CD4-positive, alpha-beta T cell (primary cell): ENCODE measurements at regions not wholly inside any gene's neighbourhood (a gene's known extent, or its start where the extent isn't known, plus 50 kb on each side); places are given as distances from the start of the nearest gene placed in this dataset.
A peak's percentile ranks its signal among the peaks of the same experiment; 100 is the strongest.

Source experiments
- ATAC-seq: fragments of 200-7000 bp; cut with Tn5 transposase; one replicate; pipeline ENCODE4 v1.10.0; 2022; ENCODE audit warnings: mild to moderate bottlenecking; ENCODE audit not compliant: poor library complexity
- CTCF ChIA-PET: fragments of 350-600 bp; sonication (Branson Sonifier 250); formaldehyde crosslinking; loops from one replicate; lab custom pipeline; 2021; ENCODE audit warnings: antibody characterized with exemption, inconsistent platforms; lab: Charles Lee
- POLR2A ChIA-PET: fragments of 350-600 bp; sonication (Branson Sonifier 250); formaldehyde crosslinking; loops from one replicate; lab custom pipeline; 2021; ENCODE audit warnings: antibody characterized with exemption, inconsistent platforms; lab: Charles Lee
- DNase-seq, 14 experiments: peaks; one replicate each; pipeline ENCODE4 v3.0.0-alpha.2; 2013 to 2020; ENCODE audit warnings: mixed read lengths in 2 of 14
- H3K27ac ChIP-seq, 2 donors: one replicate each; pipeline versions ENCODE4 v1.5.1 to v1.7.0; 2013; ENCODE audit warnings: low read length in 2 of 2, low read depth in 1 of 2, mild to moderate bottlenecking in 1 of 2
- H3K27me3 ChIP-seq, 2 experiments: 1 replicate in 1 of 2; 2 replicates in 1 of 2; pipeline versions ENCODE4 v1.6.1 to v1.7.0; 2013; ENCODE audit warnings: low read length in 2 of 2, control low read depth in 1 of 2, mild to moderate bottlenecking in 1 of 2, moderate library complexity in 1 of 2; ENCODE audit not compliant: insufficient read depth in 2 of 2, control insufficient read depth in 1 of 2
- H3K36me3 ChIP-seq: one replicate; pipeline ENCODE4 v1.6.1; 2013; ENCODE audit warnings: low read length, control low read depth; ENCODE audit not compliant: insufficient read depth
- H3K4me1 ChIP-seq: one replicate; pipeline ENCODE4 v1.6.1; 2013; ENCODE audit warnings: low read length, control low read depth; ENCODE audit not compliant: insufficient read depth
- H3K4me3 ChIP-seq: one replicate; pipeline ENCODE4 v1.5.1; 2013; ENCODE audit warnings: mild to moderate bottlenecking, low read length, moderate library complexity
- H3K9me3 ChIP-seq, 2 experiments: 1 replicate in 1 of 2; 2 replicates in 1 of 2; pipeline versions ENCODE4 v1.6.1 to v1.7.0; 2013; ENCODE audit warnings: low read length in 2 of 2, mild to moderate bottlenecking in 2 of 2, control low read depth in 1 of 2, moderate library complexity in 1 of 2; ENCODE audit not compliant: control insufficient read depth in 1 of 2, insufficient read depth in 1 of 2
- H3K27ac Mint-ChIP-seq: one replicate; pipeline ENCODE4 v1.8.0; 2020; ENCODE audit warnings: mixed read lengths
- H3K27me3 Mint-ChIP-seq: one replicate; pipeline ENCODE4 v1.8.0; 2021; ENCODE audit warnings: mixed read lengths
- H3K36me3 Mint-ChIP-seq: one replicate; pipeline ENCODE4 v1.8.0; 2021; ENCODE audit warnings: low read depth, mixed read lengths
- H3K4me1 Mint-ChIP-seq: one replicate; pipeline ENCODE4 v1.8.0; 2021; ENCODE audit warnings: low read depth, mixed read lengths
- H3K4me3 Mint-ChIP-seq: one replicate; pipeline ENCODE4 v1.8.0; 2020; ENCODE audit warnings: mild to moderate bottlenecking, mixed read lengths
- H3K9me3 Mint-ChIP-seq: one replicate; pipeline ENCODE4 v1.8.0; 2020; ENCODE audit warnings: mixed read lengths
- intact Hi-C, 2 experiments: fragments of 100-400 bp; cut with DNase I in 1 of 2; cut with micrococcal nuclease in 1 of 2; formaldehyde crosslinking; loops; one replicate each; pipeline versions ENCODE4 v1.15.1 to v1.9.0; 2023 to 2025; cut with DNase I, micrococcal nuclease
- TF ChIP-seq, protein P1 (sequence below): fragments of 200-600 bp; IDR thresholded peaks from one replicate; pipeline ENCODE4 v1.8.0; 2022; ENCODE audit warnings: antibody characterized with exemption, mild to moderate bottlenecking

DNA sequence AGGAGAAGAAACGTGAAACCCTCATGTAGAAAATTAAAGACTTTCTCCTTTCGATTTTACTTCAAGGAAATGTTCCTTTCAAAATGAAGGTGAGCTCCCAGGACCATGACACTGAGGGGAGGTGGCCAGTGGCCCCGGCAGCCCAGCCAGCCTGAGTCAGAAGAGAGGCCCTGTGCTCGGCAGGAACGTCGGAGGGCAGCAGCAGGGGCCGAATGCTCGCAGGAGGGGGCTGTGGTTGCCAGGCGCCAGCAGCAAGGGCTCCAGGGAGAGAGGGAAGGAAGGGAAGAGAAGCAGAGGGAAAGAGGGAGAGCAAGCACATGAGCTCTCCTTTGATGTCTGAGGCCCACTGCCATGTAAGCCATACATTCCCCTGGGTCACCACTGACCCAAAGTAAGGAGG lies 73.3 kb upstream of the ACKR3 start:
- H3K36me3 Mint-ChIP-seq, result no peaks in the 10 kb centered on the region
- H3K27ac ChIP-seq, result no peak overlapping the region
- H3K4me1 Mint-ChIP-seq, result no peaks in the 10 kb centered on the region
- intact Hi-C loops, result no loop called here
- TF ChIP-seq, protein P1, sequence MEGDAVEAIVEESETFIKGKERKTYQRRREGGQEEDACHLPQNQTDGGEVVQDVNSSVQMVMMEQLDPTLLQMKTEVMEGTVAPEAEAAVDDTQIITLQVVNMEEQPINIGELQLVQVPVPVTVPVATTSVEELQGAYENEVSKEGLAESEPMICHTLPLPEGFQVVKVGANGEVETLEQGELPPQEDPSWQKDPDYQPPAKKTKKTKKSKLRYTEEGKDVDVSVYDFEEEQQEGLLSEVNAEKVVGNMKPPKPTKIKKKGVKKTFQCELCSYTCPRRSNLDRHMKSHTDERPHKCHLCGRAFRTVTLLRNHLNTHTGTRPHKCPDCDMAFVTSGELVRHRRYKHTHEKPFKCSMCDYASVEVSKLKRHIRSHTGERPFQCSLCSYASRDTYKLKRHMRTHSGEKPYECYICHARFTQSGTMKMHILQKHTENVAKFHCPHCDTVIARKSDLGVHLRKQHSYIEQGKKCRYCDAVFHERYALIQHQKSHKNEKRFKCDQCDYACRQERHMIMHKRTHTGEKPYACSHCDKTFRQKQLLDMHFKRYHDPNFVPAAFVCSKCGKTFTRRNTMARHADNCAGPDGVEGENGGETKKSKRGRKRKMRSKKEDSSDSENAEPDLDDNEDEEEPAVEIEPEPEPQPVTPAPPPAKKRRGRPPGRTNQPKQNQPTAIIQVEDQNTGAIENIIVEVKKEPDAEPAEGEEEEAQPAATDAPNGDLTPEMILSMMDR, result no peak
- no peaks in the 10 kb centered on the region for H3K4me1 ChIP-seq
- H3K36me3 ChIP-seq, result no peaks in the 10 kb centered on the region
- ATAC-seq (no peak), DNase-seq (no peak)
- no peak overlapping the region for H3K4me3 ChIP-seq
- peaks cover 0 to 7% of the 10 kb centered on the region in 2 experiments for H3K27me3 ChIP-seq
- ChIA-PET CTCF (no interaction called here), POLR2A (no interaction called here)
- no peak overlapping the region for H3K4me3 Mint-ChIP-seq
- H3K27ac Mint-ChIP-seq, result no peak overlapping the region
- no peaks in the 10 kb centered on the region for H3K9me3 ChIP-seq
- H3K9me3 Mint-ChIP-seq, result no peaks in the 10 kb centered on the region
- peaks cover 23% of the 10 kb centered on the region for H3K27me3 Mint-ChIP-seq

DNA sequence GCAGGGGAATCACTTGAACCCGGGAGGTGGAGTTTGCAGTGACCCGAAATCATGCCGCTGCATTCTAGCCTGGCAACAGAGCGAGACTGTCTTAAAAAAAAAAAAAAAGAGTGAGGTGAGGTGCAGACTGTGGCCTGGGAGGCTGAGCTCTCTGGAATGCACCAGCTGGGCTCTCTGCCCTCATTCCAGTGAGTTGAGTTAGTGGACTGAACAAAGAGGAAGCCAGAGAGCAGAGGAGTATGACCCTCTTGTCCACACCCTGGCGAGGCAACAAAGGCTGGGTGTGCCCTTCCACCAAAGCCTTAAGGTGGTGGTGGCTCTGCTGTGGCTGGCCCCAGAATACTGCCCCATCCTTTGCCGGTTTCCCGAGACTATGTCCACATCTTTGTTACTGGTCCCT lies 71.3 kb upstream of the ACKR3 start:
- Mint-ChIP-seq H3K27ac (no peak overlapping the region), H3K4me1 (no peaks in the 10 kb centered on the region), H3K36me3 (no peaks in the 10 kb centered on the region), H3K9me3 (no peaks in the 10 kb centered on the region), H3K27me3 (peaks cover 36% of the 10 kb centered on the region), H3K4me3 (no peak overlapping the region)
- POLR2A ChIA-PET, result no interaction called here
- TF ChIP-seq, protein P1, result no peak
- Histone ChIP-seq H3K4me3 (no peak overlapping the region), H3K36me3 (no peaks in the 10 kb centered on the region), H3K4me1 (no peaks in the 10 kb centered on the region), H3K27ac (no peak overlapping the region), H3K27me3 (peaks cover 0 to 7% of the 10 kb centered on the region in 2 experiments), H3K9me3 (no peaks in the 10 kb centered on the region)
- intact Hi-C loops, result no loop called here
- ATAC-seq (no peak), DNase-seq (no peak)
- CTCF ChIA-PET, result no interaction called here

DNA sequence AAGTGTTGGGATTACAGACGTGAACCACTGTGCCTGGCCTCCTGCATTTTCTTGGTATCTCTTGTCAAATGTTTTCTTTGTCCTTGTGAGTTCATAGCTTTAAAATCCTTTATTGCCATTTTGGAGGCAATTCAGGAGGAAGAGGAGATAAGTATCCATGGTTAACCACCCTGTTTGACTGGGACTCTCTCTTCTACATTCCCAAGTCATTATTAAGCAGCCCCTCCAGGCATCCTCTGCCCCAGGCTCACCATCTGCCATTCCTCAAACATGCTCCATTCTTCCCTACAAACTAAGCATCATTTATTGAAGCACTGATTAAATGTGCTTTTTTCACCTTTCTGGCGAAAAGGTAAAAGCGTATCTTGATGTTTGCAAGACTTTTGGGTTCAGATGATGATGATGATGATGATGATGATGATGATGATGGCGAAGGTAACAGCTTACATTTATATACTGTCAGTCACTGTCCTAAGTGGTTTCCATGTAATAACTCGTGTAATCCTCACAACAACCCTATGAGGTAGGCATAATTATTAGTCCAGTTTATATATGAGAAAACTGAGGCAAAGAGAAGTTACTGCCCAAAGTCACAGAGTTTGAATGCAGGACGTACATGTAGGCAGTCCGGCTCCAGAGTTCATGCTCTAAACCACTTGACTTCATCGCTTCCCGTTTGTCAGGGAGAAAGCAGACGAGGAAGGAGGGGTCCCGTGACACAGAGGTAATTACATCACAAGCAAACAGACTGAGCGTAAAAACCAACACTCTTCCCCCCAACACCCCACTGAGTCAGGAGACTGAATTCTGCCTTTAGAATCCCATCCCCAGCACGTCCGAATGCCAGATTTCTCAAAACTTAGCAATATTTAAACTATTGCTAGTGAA lies 69.7 kb upstream of the ACKR3 start:
- Histone ChIP-seq H3K4me3 (no peak overlapping the region), H3K4me1 (no peaks in the 10 kb centered on the region), H3K27me3 (peaks cover 0 to 7% of the 10 kb centered on the region in 2 experiments), H3K36me3 (no peaks in the 10 kb centered on the region), H3K9me3 (no peaks in the 10 kb centered on the region), H3K27ac (no peak overlapping the region)
- DNase-seq (peak in 2 of 14 experiments; percentile 24 to 26), ATAC-seq (no peak)
- TF ChIP-seq, protein P1, result no peak
- Mint-ChIP-seq H3K4me1 (no peaks in the 10 kb centered on the region), H3K27me3 (peaks cover 48% of the 10 kb centered on the region), H3K9me3 (no peaks in the 10 kb centered on the region), H3K4me3 (no peak overlapping the region), H3K36me3 (no peaks in the 10 kb centered on the region), H3K27ac (no peak overlapping the region)
- ChIA-PET POLR2A (no interaction called here), CTCF (no interaction called here)
- intact Hi-C loops, result no loop called here
